Panc1 (cell line): ENCODE measurements at regions not wholly inside any gene's neighbourhood (a gene's known extent, or its start where the extent isn't known, plus 50 kb on each side); places are given as distances from the start of the nearest gene placed in this dataset.

Experiments
- POLR2AphosphoS5 ChIP-seq: IDR thresholded peaks from 2 replicates; pipeline ENCODE4 v1.6.1; 2012; ENCODE audit warnings: mild to moderate bottlenecking, low read depth, low read length, moderate library complexity
- SIN3A ChIP-seq: IDR thresholded peaks from 2 replicates; pipeline ENCODE4 v1.6.1; 2012; ENCODE audit warnings: low read depth, mild to moderate bottlenecking, low read length, moderate library complexity, borderline replicate concordance; ENCODE audit not compliant: insufficient read depth
- TCF7L2 ChIP-seq: IDR thresholded peaks from 2 replicates; pipeline ENCODE4 v1.6.1; 2011; ENCODE audit warnings: mild to moderate bottlenecking, low read depth, low read length, inconsistent platforms
- TF ChIP-seq, protein P1 (sequence below): fragments of 450-650 bp; IDR thresholded peaks from 2 replicates; pipeline ENCODE4 v1.5.1; 2017; ENCODE audit warnings: mild to moderate bottlenecking
- TF ChIP-seq, protein P2 (sequence below), 2 experiments: IDR thresholded peaks; 2 replicates each; pipeline ENCODE4 v1.6.1; 2011 to 2012; ENCODE audit warnings: low read depth in 2 of 2, control low read depth in 1 of 2, low read length in 1 of 2, mild to moderate bottlenecking in 1 of 2, moderate library complexity in 1 of 2; ENCODE audit not compliant: insufficient read depth in 1 of 2

DNA sequence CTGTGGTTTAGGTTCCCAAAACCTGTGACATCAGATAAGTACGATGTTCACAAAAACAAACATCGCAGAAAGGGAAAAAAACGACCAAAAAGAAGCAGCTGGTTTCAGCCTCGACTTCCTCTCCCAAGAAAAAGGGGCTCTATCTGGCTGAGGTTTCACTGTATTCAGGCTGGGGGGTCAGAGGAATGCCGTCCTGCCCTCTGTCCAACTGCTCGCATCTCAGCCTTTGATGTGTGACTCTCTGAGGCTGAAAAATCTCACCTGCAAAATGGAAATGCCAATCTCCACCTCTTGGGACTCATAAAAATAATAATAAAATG is 123.6 kb upstream of the PTPN1 start:
- TF ChIP-seq, protein P1, sequence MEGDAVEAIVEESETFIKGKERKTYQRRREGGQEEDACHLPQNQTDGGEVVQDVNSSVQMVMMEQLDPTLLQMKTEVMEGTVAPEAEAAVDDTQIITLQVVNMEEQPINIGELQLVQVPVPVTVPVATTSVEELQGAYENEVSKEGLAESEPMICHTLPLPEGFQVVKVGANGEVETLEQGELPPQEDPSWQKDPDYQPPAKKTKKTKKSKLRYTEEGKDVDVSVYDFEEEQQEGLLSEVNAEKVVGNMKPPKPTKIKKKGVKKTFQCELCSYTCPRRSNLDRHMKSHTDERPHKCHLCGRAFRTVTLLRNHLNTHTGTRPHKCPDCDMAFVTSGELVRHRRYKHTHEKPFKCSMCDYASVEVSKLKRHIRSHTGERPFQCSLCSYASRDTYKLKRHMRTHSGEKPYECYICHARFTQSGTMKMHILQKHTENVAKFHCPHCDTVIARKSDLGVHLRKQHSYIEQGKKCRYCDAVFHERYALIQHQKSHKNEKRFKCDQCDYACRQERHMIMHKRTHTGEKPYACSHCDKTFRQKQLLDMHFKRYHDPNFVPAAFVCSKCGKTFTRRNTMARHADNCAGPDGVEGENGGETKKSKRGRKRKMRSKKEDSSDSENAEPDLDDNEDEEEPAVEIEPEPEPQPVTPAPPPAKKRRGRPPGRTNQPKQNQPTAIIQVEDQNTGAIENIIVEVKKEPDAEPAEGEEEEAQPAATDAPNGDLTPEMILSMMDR, result no peak
- TF ChIP-seq POLR2AphosphoS5 (no peak), SIN3A (no peak), TCF7L2 (no peak)
- TF ChIP-seq, protein P2, sequence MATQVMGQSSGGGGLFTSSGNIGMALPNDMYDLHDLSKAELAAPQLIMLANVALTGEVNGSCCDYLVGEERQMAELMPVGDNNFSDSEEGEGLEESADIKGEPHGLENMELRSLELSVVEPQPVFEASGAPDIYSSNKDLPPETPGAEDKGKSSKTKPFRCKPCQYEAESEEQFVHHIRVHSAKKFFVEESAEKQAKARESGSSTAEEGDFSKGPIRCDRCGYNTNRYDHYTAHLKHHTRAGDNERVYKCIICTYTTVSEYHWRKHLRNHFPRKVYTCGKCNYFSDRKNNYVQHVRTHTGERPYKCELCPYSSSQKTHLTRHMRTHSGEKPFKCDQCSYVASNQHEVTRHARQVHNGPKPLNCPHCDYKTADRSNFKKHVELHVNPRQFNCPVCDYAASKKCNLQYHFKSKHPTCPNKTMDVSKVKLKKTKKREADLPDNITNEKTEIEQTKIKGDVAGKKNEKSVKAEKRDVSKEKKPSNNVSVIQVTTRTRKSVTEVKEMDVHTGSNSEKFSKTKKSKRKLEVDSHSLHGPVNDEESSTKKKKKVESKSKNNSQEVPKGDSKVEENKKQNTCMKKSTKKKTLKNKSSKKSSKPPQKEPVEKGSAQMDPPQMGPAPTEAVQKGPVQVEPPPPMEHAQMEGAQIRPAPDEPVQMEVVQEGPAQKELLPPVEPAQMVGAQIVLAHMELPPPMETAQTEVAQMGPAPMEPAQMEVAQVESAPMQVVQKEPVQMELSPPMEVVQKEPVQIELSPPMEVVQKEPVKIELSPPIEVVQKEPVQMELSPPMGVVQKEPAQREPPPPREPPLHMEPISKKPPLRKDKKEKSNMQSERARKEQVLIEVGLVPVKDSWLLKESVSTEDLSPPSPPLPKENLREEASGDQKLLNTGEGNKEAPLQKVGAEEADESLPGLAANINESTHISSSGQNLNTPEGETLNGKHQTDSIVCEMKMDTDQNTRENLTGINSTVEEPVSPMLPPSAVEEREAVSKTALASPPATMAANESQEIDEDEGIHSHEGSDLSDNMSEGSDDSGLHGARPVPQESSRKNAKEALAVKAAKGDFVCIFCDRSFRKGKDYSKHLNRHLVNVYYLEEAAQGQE (IDR thresholded peaks at IDR 0.05; ENCODE audit: insufficient read depth in 1 of 2, low read depth in 2 of 2, low read length in 1 of 2), result no peak
